Liver (tissue), 8 donors: ENCODE measurements at regions not wholly inside any gene's neighbourhood (a gene's known extent, or its start where the extent isn't known, plus 50 kb on each side); places are given as distances from the start of the nearest gene placed in this dataset.
A peak's percentile ranks its signal among the peaks of the same experiment; 100 is the strongest.

Source experiments
- DNase-seq: peaks from one replicate; pipeline ENCODE4 v3.0.0-alpha.2; 2017; ENCODE audit warnings: low spot score
- H3K27ac ChIP-seq, 2 donors: one replicate each; pipeline ENCODE4 v1.7.0; 2013; ENCODE audit warnings: inconsistent platforms in 2 of 2, low read length in 2 of 2, control low read depth in 1 of 2, low read depth in 1 of 2, mild to moderate bottlenecking in 1 of 2
- H3K27me3 ChIP-seq, 4 donors: one replicate each; pipeline versions ENCODE4 v1.6.1 to v1.7.0; 2013; ENCODE audit warnings: low read length in 3 of 4, inconsistent platforms in 1 of 4, mild to moderate bottlenecking in 1 of 4, moderate library complexity in 1 of 4; ENCODE audit not compliant: control insufficient read depth in 4 of 4, insufficient read depth in 4 of 4
- H3K36me3 ChIP-seq, 4 donors: one replicate each; pipeline versions ENCODE4 v1.6.1 to v1.7.0; 2013; ENCODE audit warnings: low read length in 3 of 4, mild to moderate bottlenecking in 3 of 4, low read depth in 1 of 4, moderate library complexity in 1 of 4; ENCODE audit not compliant: control insufficient read depth in 4 of 4, insufficient read depth in 3 of 4
- H3K4me1 ChIP-seq, 4 donors: one replicate each; pipeline versions ENCODE4 v1.6.1 to v1.7.0; 2013; ENCODE audit warnings: low read length in 3 of 4, mild to moderate bottlenecking in 3 of 4, moderate library complexity in 1 of 4; ENCODE audit not compliant: control insufficient read depth in 4 of 4, insufficient read depth in 4 of 4
- H3K4me3 ChIP-seq, 3 donors: one replicate each; pipeline versions ENCODE4 v1.6.1 to v1.7.0; 2013; ENCODE audit warnings: low read length in 3 of 3, control low read depth in 1 of 3, low read depth in 1 of 3, mild to moderate bottlenecking in 1 of 3
- H3K9ac ChIP-seq, 2 donors: one replicate each; pipeline ENCODE4 v1.7.0; 2013; ENCODE audit warnings: low read length in 2 of 2, mild to moderate bottlenecking in 2 of 2, moderate library complexity in 2 of 2, control low read depth in 1 of 2, low read depth in 1 of 2
- H3K9me3 ChIP-seq, 4 donors: one replicate each; pipeline versions ENCODE4 v1.6.1 to v1.7.0; 2013; ENCODE audit warnings: low read length in 3 of 4; ENCODE audit not compliant: control insufficient read depth in 4 of 4
- EGR1 ChIP-seq, 2 donors: IDR thresholded peaks; 2 replicates each; pipeline ENCODE4 v1.6.1; 2016 to 2018; ENCODE audit warnings: antibody characterized with exemption in 2 of 2, low read depth in 2 of 2
- FOXA1 ChIP-seq: IDR thresholded peaks from 2 replicates; pipeline ENCODE4 v1.6.1; 2016; ENCODE audit warnings: antibody characterized with exemption
- FOXA2 ChIP-seq: IDR thresholded peaks from 2 replicates; pipeline ENCODE4 v1.6.1; 2016; ENCODE audit warnings: antibody characterized with exemption
- GABPA ChIP-seq, 2 donors: IDR thresholded peaks in 1 of 2; conservative IDR thresholded peaks in 1 of 2; 2 replicates each; pipeline ENCODE4 v1.6.1; 2016; ENCODE audit warnings: antibody characterized with exemption in 2 of 2, mild to moderate bottlenecking in 1 of 2, moderate library complexity in 1 of 2
- HNF4A ChIP-seq, 2 donors: conservative IDR thresholded peaks; 2 replicates each; pipeline ENCODE4 v1.6.1; 2016; ENCODE audit warnings: antibody characterized with exemption in 2 of 2, mild to moderate bottlenecking in 2 of 2
- HNF4G ChIP-seq: IDR thresholded peaks from 2 replicates; pipeline ENCODE4 v1.6.1; 2016; ENCODE audit warnings: antibody characterized with exemption
- JUND ChIP-seq, 2 donors: IDR thresholded peaks; 2 replicates each; pipeline ENCODE4 v1.6.1; 2016; ENCODE audit warnings: antibody characterized with exemption in 2 of 2
- NR2F2 ChIP-seq: IDR thresholded peaks from 2 replicates; pipeline ENCODE4 v1.6.1; 2016; ENCODE audit warnings: antibody characterized with exemption
- RAD21 ChIP-seq, 2 donors: IDR thresholded peaks; 2 replicates each; pipeline ENCODE4 v1.6.1; 2016; ENCODE audit warnings: antibody characterized with exemption in 2 of 2, mild to moderate bottlenecking in 2 of 2
- RXRA ChIP-seq, 2 donors: IDR thresholded peaks; 2 replicates each; pipeline ENCODE4 v1.6.1; 2017 to 2018; ENCODE audit warnings: antibody characterized with exemption in 2 of 2, mild to moderate bottlenecking in 1 of 2
- SP1 ChIP-seq: IDR thresholded peaks from 2 replicates; pipeline ENCODE4 v1.6.1; 2018; ENCODE audit warnings: antibody characterized with exemption, mild to moderate bottlenecking
- TAF1 ChIP-seq: conservative IDR thresholded peaks from 2 replicates; pipeline ENCODE4 v1.6.1; 2016; ENCODE audit warnings: antibody characterized with exemption, mild to moderate bottlenecking
- YY1 ChIP-seq: IDR thresholded peaks from 2 replicates; pipeline ENCODE4 v1.6.1; 2016; ENCODE audit warnings: antibody characterized with exemption, mild to moderate bottlenecking
- WGBS: extraction: QIAGEN DNeasy Blood & Tissue Kit; methylation state at CpG from one replicate; pipeline ENCODE4 v1.1.7; 2013; 5-methylcytosine and 5-hydroxymethylcytosine counted together
- TF ChIP-seq, protein P1 (sequence below): IDR thresholded peaks from 2 replicates; pipeline ENCODE4 v1.6.1; 2016; ENCODE audit warnings: antibody characterized with exemption
- TF ChIP-seq, protein P2 (sequence below): IDR thresholded peaks from 2 replicates; pipeline ENCODE4 v1.6.1; 2016; ENCODE audit warnings: antibody characterized with exemption
- TF ChIP-seq, protein P3 (sequence below): IDR thresholded peaks from 2 replicates; pipeline ENCODE4 v1.6.1; 2016; ENCODE audit warnings: antibody characterized with exemption
- TF ChIP-seq, protein P4 (sequence below): fragments of 150-350 bp; IDR thresholded peaks from 2 replicates; pipeline ENCODE4 v1.5.1; 2017; ENCODE audit warnings: improper control_type of control experiment, low read depth, low read length; ENCODE audit not compliant: missing input control
- donor health status: healthy.
- donor health status: healthy.
- donor health status: healthy.
- donor health status: healthy.
- donor health status: healthy.

DNA sequence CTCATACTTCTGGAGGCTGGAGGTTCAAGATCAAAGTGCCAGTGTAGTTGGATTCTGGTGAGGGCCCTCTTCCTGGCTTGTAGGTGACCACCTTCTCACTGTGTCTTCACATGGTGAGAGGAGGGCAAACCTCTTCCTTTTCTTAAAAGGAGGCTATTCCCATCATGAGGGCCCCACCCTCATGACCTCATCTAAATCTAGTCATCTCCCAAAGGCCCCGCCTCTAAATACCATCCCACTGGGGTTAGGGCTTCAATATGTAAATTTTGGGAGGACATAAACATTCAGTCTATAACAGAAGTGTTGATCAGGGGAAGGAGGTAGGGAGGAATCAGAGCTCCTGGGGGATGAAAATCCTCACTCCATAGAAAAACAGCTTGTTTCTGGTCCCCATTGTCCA, 60.8 kb upstream of the DIPK2B start:
- Histone ChIP-seq H3K27ac (no peak overlapping the region), H3K9ac (no peak overlapping the region), H3K36me3 (no peaks in the 10 kb centered on the region), H3K27me3 (no peaks in the 10 kb centered on the region), H3K9me3 (no peaks in the 10 kb centered on the region), H3K4me3 (no peak overlapping the region), H3K4me1 (no peaks in the 10 kb centered on the region)
- no peak for DNase-seq
- TF ChIP-seq HNF4G (no peak), NR2F2 (no peak), SP1 (no peak), HNF4A (conservative IDR thresholded peaks at IDR 0.05) (no peak)
- WGBS = 87% methylated on average over 1 of the region's 1 CpG

DNA sequence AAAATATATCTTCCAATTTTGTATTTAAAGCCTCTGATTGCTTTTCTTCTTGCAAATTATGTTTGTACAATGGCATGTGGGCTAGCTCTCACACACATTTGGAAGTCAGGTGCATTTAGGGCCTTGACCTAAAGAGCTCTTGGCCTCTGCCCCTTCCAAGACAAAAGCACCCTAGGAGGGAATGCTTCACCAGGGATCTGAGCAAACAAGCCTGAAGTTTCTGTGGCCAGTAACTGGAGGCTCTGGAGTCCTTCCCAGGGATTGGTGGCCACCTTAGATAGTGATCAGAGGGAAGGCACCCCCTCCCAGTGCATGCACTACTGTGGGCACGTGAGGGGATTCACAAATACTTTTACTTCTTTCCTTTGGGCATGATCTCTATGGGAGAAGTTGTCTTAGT, 60.3 kb upstream of the DIPK2B start:
- Histone ChIP-seq H3K4me3 (no peak overlapping the region), H3K9ac (no peak overlapping the region), H3K27ac (no peak overlapping the region), H3K4me1 (no peaks in the 10 kb centered on the region), H3K36me3 (no peaks in the 10 kb centered on the region), H3K27me3 (no peaks in the 10 kb centered on the region), H3K9me3 (no peaks in the 10 kb centered on the region)
- TF ChIP-seq, protein P1, sequence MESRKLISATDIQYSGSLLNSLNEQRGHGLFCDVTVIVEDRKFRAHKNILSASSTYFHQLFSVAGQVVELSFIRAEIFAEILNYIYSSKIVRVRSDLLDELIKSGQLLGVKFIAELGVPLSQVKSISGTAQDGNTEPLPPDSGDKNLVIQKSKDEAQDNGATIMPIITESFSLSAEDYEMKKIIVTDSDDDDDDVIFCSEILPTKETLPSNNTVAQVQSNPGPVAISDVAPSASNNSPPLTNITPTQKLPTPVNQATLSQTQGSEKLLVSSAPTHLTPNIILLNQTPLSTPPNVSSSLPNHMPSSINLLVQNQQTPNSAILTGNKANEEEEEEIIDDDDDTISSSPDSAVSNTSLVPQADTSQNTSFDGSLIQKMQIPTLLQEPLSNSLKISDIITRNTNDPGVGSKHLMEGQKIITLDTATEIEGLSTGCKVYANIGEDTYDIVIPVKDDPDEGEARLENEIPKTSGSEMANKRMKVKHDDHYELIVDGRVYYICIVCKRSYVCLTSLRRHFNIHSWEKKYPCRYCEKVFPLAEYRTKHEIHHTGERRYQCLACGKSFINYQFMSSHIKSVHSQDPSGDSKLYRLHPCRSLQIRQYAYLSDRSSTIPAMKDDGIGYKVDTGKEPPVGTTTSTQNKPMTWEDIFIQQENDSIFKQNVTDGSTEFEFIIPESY = no peak
- TF ChIP-seq HNF4A (conservative IDR thresholded peaks at IDR 0.05) = no peak
- TF ChIP-seq NR2F2 = no peak
- no peak for TF ChIP-seq GABPA (IDR thresholded peaks at IDR 0.05 in 1 of 2, conservative IDR thresholded peaks at IDR 0.05 in 1 of 2)
- TF ChIP-seq TAF1 = no peak
- WGBS = 94% methylated on average over 1 of the region's 1 CpG
- DNase-seq = no peak

DNA sequence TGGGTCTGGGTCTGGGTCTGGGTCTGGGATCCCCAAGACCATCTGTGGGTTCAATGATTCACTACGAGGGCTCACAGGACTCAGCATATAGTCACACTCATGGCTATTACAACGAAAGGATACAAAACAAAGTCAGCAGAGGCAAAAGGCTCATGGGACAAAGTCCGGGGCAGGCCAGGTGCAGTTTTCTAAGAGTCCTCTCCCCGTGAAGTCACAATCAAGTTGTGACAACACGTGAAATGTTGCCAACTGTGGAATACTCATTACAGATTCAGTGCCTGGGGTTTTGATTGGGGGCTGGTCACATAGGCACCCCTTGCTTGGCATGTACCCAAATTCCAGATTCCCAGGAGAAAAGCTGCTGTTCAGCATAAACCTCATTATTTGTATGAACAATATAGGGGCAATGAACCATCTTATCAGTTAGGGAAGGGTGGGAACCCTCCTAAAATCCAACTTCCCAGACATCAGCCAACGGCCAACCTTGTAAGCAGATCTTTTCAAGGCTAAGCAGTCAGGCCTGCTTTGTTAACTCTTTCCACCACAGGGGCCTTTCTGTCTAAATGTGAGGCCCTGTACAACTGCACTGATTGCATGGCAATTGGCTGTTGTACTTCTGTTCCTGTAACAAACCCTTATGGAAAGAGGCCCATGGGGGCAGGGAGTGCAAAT, 58.2 kb upstream of the DIPK2B start:
- Histone ChIP-seq H3K4me1 (no peaks in the 10 kb centered on the region), H3K36me3 (no peaks in the 10 kb centered on the region), H3K27me3 (no peaks in the 10 kb centered on the region), H3K9me3 (no peaks in the 10 kb centered on the region), H3K27ac (no peak overlapping the region), H3K4me3 (peak overlapping the region in 1 of 3 donors; percentile 23), H3K9ac (no peak overlapping the region)
- TF ChIP-seq EGR1 (IDR thresholded peaks at IDR 0.05; ENCODE audit: low read depth in 2 of 2) = no peak
- TF ChIP-seq, protein P2, sequence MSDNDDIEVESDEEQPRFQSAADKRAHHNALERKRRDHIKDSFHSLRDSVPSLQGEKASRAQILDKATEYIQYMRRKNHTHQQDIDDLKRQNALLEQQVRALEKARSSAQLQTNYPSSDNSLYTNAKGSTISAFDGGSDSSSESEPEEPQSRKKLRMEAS = no peak
- no peak for TF ChIP-seq RXRA (IDR thresholded peaks at IDR 0.05)
- no peak for TF ChIP-seq GABPA (IDR thresholded peaks at IDR 0.05 in 1 of 2, conservative IDR thresholded peaks at IDR 0.05 in 1 of 2)
- TF ChIP-seq RAD21 (IDR thresholded peaks at IDR 0.05) = no peak
- no peak for TF ChIP-seq HNF4G
- TF ChIP-seq, protein P3, sequence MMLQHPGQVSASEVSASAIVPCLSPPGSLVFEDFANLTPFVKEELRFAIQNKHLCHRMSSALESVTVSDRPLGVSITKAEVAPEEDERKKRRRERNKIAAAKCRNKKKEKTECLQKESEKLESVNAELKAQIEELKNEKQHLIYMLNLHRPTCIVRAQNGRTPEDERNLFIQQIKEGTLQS = no peak
- TF ChIP-seq, protein P1 = no peak
- TF ChIP-seq, protein P4, sequence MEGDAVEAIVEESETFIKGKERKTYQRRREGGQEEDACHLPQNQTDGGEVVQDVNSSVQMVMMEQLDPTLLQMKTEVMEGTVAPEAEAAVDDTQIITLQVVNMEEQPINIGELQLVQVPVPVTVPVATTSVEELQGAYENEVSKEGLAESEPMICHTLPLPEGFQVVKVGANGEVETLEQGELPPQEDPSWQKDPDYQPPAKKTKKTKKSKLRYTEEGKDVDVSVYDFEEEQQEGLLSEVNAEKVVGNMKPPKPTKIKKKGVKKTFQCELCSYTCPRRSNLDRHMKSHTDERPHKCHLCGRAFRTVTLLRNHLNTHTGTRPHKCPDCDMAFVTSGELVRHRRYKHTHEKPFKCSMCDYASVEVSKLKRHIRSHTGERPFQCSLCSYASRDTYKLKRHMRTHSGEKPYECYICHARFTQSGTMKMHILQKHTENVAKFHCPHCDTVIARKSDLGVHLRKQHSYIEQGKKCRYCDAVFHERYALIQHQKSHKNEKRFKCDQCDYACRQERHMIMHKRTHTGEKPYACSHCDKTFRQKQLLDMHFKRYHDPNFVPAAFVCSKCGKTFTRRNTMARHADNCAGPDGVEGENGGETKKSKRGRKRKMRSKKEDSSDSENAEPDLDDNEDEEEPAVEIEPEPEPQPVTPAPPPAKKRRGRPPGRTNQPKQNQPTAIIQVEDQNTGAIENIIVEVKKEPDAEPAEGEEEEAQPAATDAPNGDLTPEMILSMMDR = no peak
- no peak for TF ChIP-seq YY1
- TF ChIP-seq FOXA1 = no peak
- TF ChIP-seq TAF1 = no peak
- TF ChIP-seq NR2F2 = no peak
- TF ChIP-seq HNF4A (conservative IDR thresholded peaks at IDR 0.05) = no peak
- no peak for TF ChIP-seq SP1
- TF ChIP-seq JUND (IDR thresholded peaks at IDR 0.05) = no peak
- no peak for TF ChIP-seq FOXA2
- no peak for DNase-seq
- WGBS = 53% methylated on average over 6 of the region's 6 CpGs
